Ishikawa (cell line): ENCODE measurements at regions not wholly inside any gene's neighbourhood (a gene's known extent, or its start where the extent isn't known, plus 50 kb on each side); places are given as distances from the start of the nearest gene placed in this dataset.

Experiments
- CEBPB ChIP-seq: IDR thresholded peaks from 2 replicates; pipeline ENCODE4 v1.6.1; 2012
- EP300 ChIP-seq: IDR thresholded peaks from 2 replicates; pipeline ENCODE4 v1.6.1; 2012; ENCODE audit warnings: borderline replicate concordance
- RAD21 ChIP-seq: IDR thresholded peaks from 2 replicates; pipeline ENCODE4 v1.6.1; 2012; ENCODE audit warnings: low read depth
- TCF12 ChIP-seq: IDR thresholded peaks from 2 replicates; pipeline ENCODE4 v1.6.1; 2012; ENCODE audit warnings: low read depth
- YY1 ChIP-seq: IDR thresholded peaks from 2 replicates; pipeline ENCODE4 v1.6.1; 2012; ENCODE audit warnings: low read depth
- TF ChIP-seq, protein P1 (sequence below): IDR thresholded peaks from 2 replicates; pipeline ENCODE4 v1.6.1; 2012

DNA sequence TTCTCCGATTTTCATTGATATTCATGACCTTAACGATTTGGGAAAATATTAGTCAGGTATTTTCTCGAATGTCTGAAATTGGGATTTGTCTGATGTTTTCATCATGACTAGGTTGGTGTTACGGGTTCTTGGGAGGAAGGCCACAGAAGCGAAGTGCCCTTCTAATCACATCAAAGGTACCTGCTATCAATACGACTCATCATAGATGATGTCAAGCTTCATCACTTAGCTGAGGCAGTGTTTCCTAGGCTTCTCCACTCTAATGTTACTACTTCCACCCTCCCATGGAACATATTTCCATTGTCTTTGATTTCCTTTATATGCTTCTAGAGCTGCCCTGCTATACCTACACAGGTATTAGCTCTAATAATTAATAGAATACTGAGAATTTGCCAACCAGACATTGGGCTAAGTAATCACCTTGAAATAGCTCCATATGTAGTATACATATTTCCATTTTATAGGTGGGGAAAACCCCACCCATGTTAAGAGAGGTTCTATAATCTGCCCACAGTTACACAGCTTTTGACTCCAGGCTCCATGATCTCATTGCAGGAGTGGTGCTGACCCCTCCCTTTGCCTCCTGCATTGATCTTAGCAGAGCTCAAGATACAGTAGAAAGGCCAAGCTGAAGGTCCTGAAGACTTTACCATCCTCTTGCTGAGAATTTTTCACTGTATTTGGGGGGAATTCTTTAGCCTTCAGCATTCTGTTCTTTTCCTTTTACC lies 238.6 kb upstream of the ADAMTSL1 start:
- no peak for TF ChIP-seq YY1
- TF ChIP-seq, protein P1, sequence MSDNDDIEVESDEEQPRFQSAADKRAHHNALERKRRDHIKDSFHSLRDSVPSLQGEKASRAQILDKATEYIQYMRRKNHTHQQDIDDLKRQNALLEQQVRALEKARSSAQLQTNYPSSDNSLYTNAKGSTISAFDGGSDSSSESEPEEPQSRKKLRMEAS = no peak
- no peak for TF ChIP-seq CEBPB
- no peak for TF ChIP-seq TCF12
- no peak for TF ChIP-seq RAD21
- TF ChIP-seq EP300 = no peak
